HG03108 (cell line): ENCODE measurements at regions not wholly inside any gene's neighbourhood (a gene's known extent, or its start where the extent isn't known, plus 50 kb on each side); places are given as distances from the start of the nearest gene placed in this dataset.

Experiments used
- ATAC-seq: cut with Tn5 transposase; IDR thresholded peaks from one replicate; pipeline ENCODE4 v1.9.1; 2021; ENCODE audit warnings: moderate library complexity; ENCODE audit not compliant: unreplicated experiment

- no peak for ATAC-seq
Observed at GRCh38 chr3:102599819-102600576, 165.2 kb downstream of the ZPLD1 start.

- ATAC-seq: no peak
Observed at GRCh38 chr3:102605153-102605552, 170.3 kb downstream of the ZPLD1 start.

GRCh38 chr3:102608875-102609274 lies 174.1 kb downstream of the ZPLD1 start:
- ATAC-seq: no peak

GRCh38 chr3:102614021-102614569 lies 179.3 kb downstream of the ZPLD1 start:
- ATAC-seq: no peak

GRCh38 chr3:102614585-102614984 lies 179.8 kb downstream of the ZPLD1 start:
- ATAC-seq: no peak

- ATAC-seq: no peak
Observed at GRCh38 chr3:102617381-102617780, 182.6 kb downstream of the ZPLD1 start.

- no peak for ATAC-seq
Observed at GRCh38 chr3:102619361-102619760, 184.5 kb downstream of the ZPLD1 start.

- no peak for ATAC-seq
Observed at GRCh38 chr3:102629943-102630342, 195.1 kb downstream of the ZPLD1 start.

GRCh38 chr3:102630531-102630930 lies 195.7 kb downstream of the ZPLD1 start:
- ATAC-seq: no peak

- no peak for ATAC-seq
Observed at GRCh38 chr3:102643546-102643945, 208.7 kb downstream of the ZPLD1 start.

- no peak for ATAC-seq
Observed at GRCh38 chr3:102646557-102646956, 211.7 kb downstream of the ZPLD1 start.

- ATAC-seq: no peak
Observed at GRCh38 chr3:102660653-102661052, 225.8 kb downstream of the ZPLD1 start.

GRCh38 chr3:102661707-102662497 lies 227.1 kb downstream of the ZPLD1 start:
- no peak for ATAC-seq

- no peak for ATAC-seq
Observed at GRCh38 chr3:102662498-102662772, 227.6 kb downstream of the ZPLD1 start.

GRCh38 chr3:102664126-102664525 lies 229.3 kb downstream of the ZPLD1 start:
- no peak for ATAC-seq

- ATAC-seq: no peak
Observed at GRCh38 chr3:102665183-102665582, 230.4 kb downstream of the ZPLD1 start.

- no peak for ATAC-seq
Observed at GRCh38 chr3:102668247-102668646, 233.4 kb downstream of the ZPLD1 start.

- ATAC-seq: no peak
Observed at GRCh38 chr3:102670986-102671385, 236.2 kb downstream of the ZPLD1 start.

GRCh38 chr3:102672305-102672704 lies 237.5 kb downstream of the ZPLD1 start:
- no peak for ATAC-seq

- peak; percentile 65 for ATAC-seq
Observed at GRCh38 chr3:102673271-102674115, 238.7 kb downstream of the ZPLD1 start.

- ATAC-seq: no peak
Observed at GRCh38 chr3:102674284-102674683, 239.5 kb downstream of the ZPLD1 start.
